ENCODE measurements at regions not wholly inside any gene's neighbourhood (a gene's known extent, or its start where the extent isn't known, plus 50 kb on each side); places are given as distances from the start of the nearest gene placed in this dataset.

- peaks cover 2% of the 10 kb centered on the region for H3K4me1 ChIP-seq (ENCODE audit: control insufficient read depth, insufficient read depth, low read length)
- no peaks in the 10 kb centered on the region for H3K9me3 ChIP-seq (ENCODE audit: control insufficient read depth in 2 of 2, low read length in 2 of 2)
- no peak overlapping the region for H3K27ac ChIP-seq (ENCODE audit: low read length)
- H3K9ac ChIP-seq (ENCODE audit: low read length in 2 of 2): no peak overlapping the region
- H3K27me3 ChIP-seq (ENCODE audit: control insufficient read depth in 1 of 2, insufficient read depth in 2 of 2, low read length in 2 of 2): peaks cover 25 to 38% of the 10 kb centered on the region in 2 donors
- no peak overlapping the region for H3K4me3 ChIP-seq (ENCODE audit: low read length in 2 of 2)
- no peaks in the 10 kb centered on the region for H3K36me3 ChIP-seq (ENCODE audit: control insufficient read depth in 2 of 2, insufficient read depth in 2 of 2, low read length in 2 of 2)
Observed at GRCh38 chr1:30380625-30380984, 342.8 kb downstream of the MATN1 start.

- no peaks in the 10 kb centered on the region for H3K36me3 ChIP-seq (ENCODE audit: control insufficient read depth in 2 of 2, insufficient read depth in 2 of 2, low read length in 2 of 2)
- no peak overlapping the region for H3K27ac ChIP-seq (ENCODE audit: low read length)
- H3K9me3 ChIP-seq (ENCODE audit: control insufficient read depth in 2 of 2, low read length in 2 of 2): no peaks in the 10 kb centered on the region
- H3K4me1 ChIP-seq (ENCODE audit: control insufficient read depth, insufficient read depth, low read length): peaks cover 2% of the 10 kb centered on the region
- no peak overlapping the region for H3K9ac ChIP-seq (ENCODE audit: low read length in 2 of 2)
- peaks cover 25 to 38% of the 10 kb centered on the region in 2 donors for H3K27me3 ChIP-seq (ENCODE audit: control insufficient read depth in 1 of 2, insufficient read depth in 2 of 2, low read length in 2 of 2)
- H3K4me3 ChIP-seq (ENCODE audit: low read length in 2 of 2): no peak overlapping the region
Observed at GRCh38 chr1:30379684-30380624, 343.4 kb downstream of the MATN1 start.

- H3K9me3 ChIP-seq (ENCODE audit: control insufficient read depth in 2 of 2, low read length in 2 of 2): no peaks in the 10 kb centered on the region
- no peak overlapping the region for H3K9ac ChIP-seq (ENCODE audit: low read length in 2 of 2)
- H3K4me1 ChIP-seq (ENCODE audit: control insufficient read depth, insufficient read depth, low read length): peaks cover 2% of the 10 kb centered on the region
- H3K27ac ChIP-seq (ENCODE audit: low read length): no peak overlapping the region
- peaks cover 26 to 35% of the 10 kb centered on the region in 2 donors for H3K27me3 ChIP-seq (ENCODE audit: control insufficient read depth in 1 of 2, insufficient read depth in 2 of 2, low read length in 2 of 2)
- no peaks in the 10 kb centered on the region for H3K36me3 ChIP-seq (ENCODE audit: control insufficient read depth in 2 of 2, insufficient read depth in 2 of 2, low read length in 2 of 2)
- H3K4me3 ChIP-seq (ENCODE audit: low read length in 2 of 2): no peak overlapping the region
Observed at GRCh38 chr1:30378991-30379581, 344.3 kb downstream of the MATN1 start.

- Histone ChIP-seq H3K36me3 (ENCODE audit: control insufficient read depth in 2 of 2, insufficient read depth in 2 of 2, low read length in 2 of 2) (no peaks in the 10 kb centered on the region), H3K27ac (ENCODE audit: low read length) (no peak overlapping the region), H3K9ac (ENCODE audit: low read length in 2 of 2) (no peak overlapping the region), H3K27me3 (ENCODE audit: control insufficient read depth in 1 of 2, insufficient read depth in 2 of 2, low read length in 2 of 2) (peaks cover 28 to 32% of the 10 kb centered on the region in 2 donors), H3K4me1 (ENCODE audit: control insufficient read depth, insufficient read depth, low read length) (peaks cover 2% of the 10 kb centered on the region), H3K4me3 (ENCODE audit: low read length in 2 of 2) (no peak overlapping the region), H3K9me3 (ENCODE audit: control insufficient read depth in 2 of 2, low read length in 2 of 2) (no peaks in the 10 kb centered on the region)
Observed at GRCh38 chr1:30378003-30378596, 345.3 kb downstream of the MATN1 start.

- H3K27me3 ChIP-seq (ENCODE audit: control insufficient read depth in 1 of 2, insufficient read depth in 2 of 2, low read length in 2 of 2): peaks cover 28 to 29% of the 10 kb centered on the region in 2 donors
- H3K4me1 ChIP-seq (ENCODE audit: control insufficient read depth, insufficient read depth, low read length): peaks cover 2% of the 10 kb centered on the region
Observed at GRCh38 chr1:30377230-30378002, 346.0 kb downstream of the MATN1 start.

GRCh38 chr1:30376054-30376697, 347.2 kb downstream of the MATN1 start:
- no peak overlapping the region for H3K4me3 ChIP-seq (ENCODE audit: low read length in 2 of 2)
- H3K4me1 ChIP-seq (ENCODE audit: control insufficient read depth, insufficient read depth, low read length): peaks cover 2% of the 10 kb centered on the region
- H3K27me3 ChIP-seq (ENCODE audit: control insufficient read depth in 1 of 2, insufficient read depth in 2 of 2, low read length in 2 of 2): peaks cover 18 to 23% of the 10 kb centered on the region in 2 donors
- H3K36me3 ChIP-seq (ENCODE audit: control insufficient read depth in 2 of 2, insufficient read depth in 2 of 2, low read length in 2 of 2): no peaks in the 10 kb centered on the region
- H3K9me3 ChIP-seq (ENCODE audit: control insufficient read depth in 2 of 2, low read length in 2 of 2): no peaks in the 10 kb centered on the region
- H3K27ac ChIP-seq (ENCODE audit: low read length): no peak overlapping the region
- no peak overlapping the region for H3K9ac ChIP-seq (ENCODE audit: low read length in 2 of 2)

More at GRCh38 chr1:30377230-30378002, 346.0 kb downstream of the MATN1 start:
- H3K9me3 ChIP-seq (ENCODE audit: control insufficient read depth in 2 of 2, low read length in 2 of 2): no peaks in the 10 kb centered on the region
- no peak overlapping the region for H3K27ac ChIP-seq (ENCODE audit: low read length)
- H3K4me3 ChIP-seq (ENCODE audit: low read length in 2 of 2): no peak overlapping the region
- H3K9ac ChIP-seq (ENCODE audit: low read length in 2 of 2): no peak overlapping the region
- H3K36me3 ChIP-seq (ENCODE audit: control insufficient read depth in 2 of 2, insufficient read depth in 2 of 2, low read length in 2 of 2): no peaks in the 10 kb centered on the region

- H3K4me3 ChIP-seq (ENCODE audit: low read length in 2 of 2): no peak overlapping the region
- H3K9ac ChIP-seq (ENCODE audit: low read length in 2 of 2): no peak overlapping the region
- peaks cover 20% of the 10 kb centered on the region in 2 donors for H3K27me3 ChIP-seq (ENCODE audit: control insufficient read depth in 1 of 2, insufficient read depth in 2 of 2, low read length in 2 of 2)
- no peak overlapping the region for H3K27ac ChIP-seq (ENCODE audit: low read length)
- H3K36me3 ChIP-seq (ENCODE audit: control insufficient read depth in 2 of 2, insufficient read depth in 2 of 2, low read length in 2 of 2): no peaks in the 10 kb centered on the region
- peaks cover under 1% of the 10 kb centered on the region for H3K4me1 ChIP-seq (ENCODE audit: control insufficient read depth, insufficient read depth, low read length)
- H3K9me3 ChIP-seq (ENCODE audit: control insufficient read depth in 2 of 2, low read length in 2 of 2): no peaks in the 10 kb centered on the region
Observed at GRCh38 chr1:30375156-30375555, 348.2 kb downstream of the MATN1 start.

GRCh38 chr1:30374400-30375070, 348.9 kb downstream of the MATN1 start:
- Histone ChIP-seq H3K9me3 (ENCODE audit: control insufficient read depth in 2 of 2, low read length in 2 of 2) (no peaks in the 10 kb centered on the region), H3K4me3 (ENCODE audit: low read length in 2 of 2) (no peak overlapping the region), H3K36me3 (ENCODE audit: control insufficient read depth in 2 of 2, insufficient read depth in 2 of 2, low read length in 2 of 2) (no peaks in the 10 kb centered on the region), H3K27ac (ENCODE audit: low read length) (no peak overlapping the region), H3K9ac (ENCODE audit: low read length in 2 of 2) (no peak overlapping the region), H3K27me3 (ENCODE audit: control insufficient read depth in 1 of 2, insufficient read depth in 2 of 2, low read length in 2 of 2) (peaks cover 18 to 20% of the 10 kb centered on the region in 2 donors), H3K4me1 (ENCODE audit: control insufficient read depth, insufficient read depth, low read length) (no peaks in the 10 kb centered on the region)

GRCh38 chr1:30373471-30374399, 349.6 kb downstream of the MATN1 start:
- peaks cover 12 to 20% of the 10 kb centered on the region in 2 donors for H3K27me3 ChIP-seq (ENCODE audit: control insufficient read depth in 1 of 2, insufficient read depth in 2 of 2, low read length in 2 of 2)
- H3K36me3 ChIP-seq (ENCODE audit: control insufficient read depth in 2 of 2, insufficient read depth in 2 of 2, low read length in 2 of 2): no peaks in the 10 kb centered on the region
- no peaks in the 10 kb centered on the region for H3K4me1 ChIP-seq (ENCODE audit: control insufficient read depth, insufficient read depth, low read length)
- no peak overlapping the region for H3K27ac ChIP-seq (ENCODE audit: low read length)
- no peaks in the 10 kb centered on the region for H3K9me3 ChIP-seq (ENCODE audit: control insufficient read depth in 2 of 2, low read length in 2 of 2)
- no peak overlapping the region for H3K4me3 ChIP-seq (ENCODE audit: low read length in 2 of 2)
- no peak overlapping the region for H3K9ac ChIP-seq (ENCODE audit: low read length in 2 of 2)
